ENCODE measurements at regions not wholly inside any gene's neighbourhood (a gene's known extent, or its start where the extent isn't known, plus 50 kb on each side); places are given as distances from the start of the nearest gene placed in this dataset.

- no peak for DNase-seq
These were observed 229.8 kb downstream of the ALX1 start for GRCh38 chr12:85509857-85510256.

GRCh38 chr12:85516039-85516438 lies 236.0 kb downstream of the ALX1 start:
- DNase-seq = no peak

GRCh38 chr12:85516667-85517325 lies 236.8 kb downstream of the ALX1 start:
- DNase-seq = no peak

- DNase-seq = no peak
These were observed 239.1 kb downstream of the ALX1 start for GRCh38 chr12:85519163-85519562.

- no peak for DNase-seq
These were observed 243.2 kb downstream of the ALX1 start for GRCh38 chr12:85523197-85523596.

GRCh38 chr12:85527192-85527591 lies 247.2 kb downstream of the ALX1 start:
- no peak for DNase-seq

- DNase-seq = no peak
These were observed 249.9 kb downstream of the ALX1 start for GRCh38 chr12:85529896-85530295.

GRCh38 chr12:85530456-85530855 lies 250.4 kb downstream of the ALX1 start:
- no peak for DNase-seq

- no peak for DNase-seq
These were observed 251.3 kb downstream of the ALX1 start for GRCh38 chr12:85531341-85531740.

- DNase-seq = no peak
These were observed 269.6 kb downstream of the ALX1 start for GRCh38 chr12:85549640-85550039.

- no peak for DNase-seq
These were observed 270.9 kb downstream of the ALX1 start for GRCh38 chr12:85550924-85551323.

- no peak for DNase-seq
These were observed 272.4 kb downstream of the ALX1 start for GRCh38 chr12:85552461-85552860.

- no peak for DNase-seq
These were observed 277.8 kb downstream of the ALX1 start for GRCh38 chr12:85557850-85558249.

- no peak for DNase-seq
These were observed 277.5 kb downstream of the RASSF9 start for GRCh38 chr12:85558684-85559083.

- no peak for DNase-seq
These were observed 277.1 kb downstream of the RASSF9 start for GRCh38 chr12:85559127-85559526.

GRCh38 chr12:85559536-85559935 lies 276.7 kb downstream of the RASSF9 start:
- DNase-seq = no peak

- no peak for DNase-seq
These were observed 273.4 kb downstream of the RASSF9 start for GRCh38 chr12:85562765-85563164.

GRCh38 chr12:85564786-85565185 lies 271.4 kb downstream of the RASSF9 start:
- no peak for DNase-seq

- DNase-seq = no peak
These were observed 267.7 kb downstream of the RASSF9 start for GRCh38 chr12:85568395-85569103.

- DNase-seq = no peak
These were observed 266.9 kb downstream of the RASSF9 start for GRCh38 chr12:85569261-85569660.

- no peak for DNase-seq
These were observed 263.3 kb downstream of the RASSF9 start for GRCh38 chr12:85572956-85573355.

GRCh38 chr12:85573635-85574214 lies 262.5 kb downstream of the RASSF9 start:
- no peak for DNase-seq

GRCh38 chr12:85574291-85574690 lies 261.9 kb downstream of the RASSF9 start:
- DNase-seq = no peak
